Panc1 (cell line): ENCODE measurements at regions not wholly inside any gene's neighbourhood (a gene's known extent, or its start where the extent isn't known, plus 50 kb on each side); places are given as distances from the start of the nearest gene placed in this dataset.
"Not testable (repeated sequence)": the region's sequence is repeated elsewhere in the genome, so short reads cannot be mapped to it uniquely, and the experiment has no call there.

ENCODE experiments used
- ATAC-seq: fragments of 200-7000 bp; cut with Tn5 transposase; 2 replicates; pipeline ENCODE4 v1.9.1; 2020; ENCODE audit warnings: mild to moderate bottlenecking, moderate library complexity
- BruUV-seq: library from RNA; stranded (reverse); fragments of 400-500 nt; replicated peaks from 2 replicates; lab custom pipeline; 2021; lab: Mats Ljungman, UMichigan
- CTCF ChIA-PET: fragments of 300-600 bp; sonication (Branson Sonifier 250); formaldehyde crosslinking; loops from one replicate; lab custom pipeline; 2022; ENCODE audit warnings: antibody characterized with exemption; lab: Charles Lee
- POLR2A ChIA-PET: fragments of 300-600 bp; sonication (Branson Sonifier 250); formaldehyde crosslinking; loops from one replicate; lab custom pipeline; 2022; ENCODE audit warnings: antibody characterized with exemption; lab: Charles Lee
- DNase-seq: peaks from one replicate; pipeline ENCODE4 v3.0.0-alpha.2; 2010; ENCODE audit warnings: low read depth, low spot score
- H3K27ac ChIP-seq: 2 replicates; pipeline ENCODE4 v1.5.1; 2011; ENCODE audit warnings: mild to moderate bottlenecking, low read length, inconsistent platforms
- H3K27me3 ChIP-seq: fragments of 200-500 bp; sonication (Bioruptor generic); 2 replicates; pipeline ENCODE4 v1.6.0; 2014; ENCODE audit warnings: low read length, inconsistent platforms; ENCODE audit not compliant: control insufficient read depth, insufficient read depth
- H3K36me3 ChIP-seq: fragments of 200-500 bp; sonication (Bioruptor generic); 2 replicates; pipeline ENCODE4 v1.5.1; 2014; ENCODE audit warnings: inconsistent platforms, mild to moderate bottlenecking, low read length, moderate library complexity; ENCODE audit not compliant: control insufficient read depth, insufficient read depth
- H3K4me1 ChIP-seq: 2 replicates; pipeline ENCODE4 v1.5.1; 2011; ENCODE audit warnings: inconsistent platforms, mild to moderate bottlenecking, low read length, moderate library complexity; ENCODE audit not compliant: control insufficient read depth, insufficient read depth
- H3K4me3 ChIP-seq, 2 experiments: 2 replicates each; pipeline ENCODE4 v1.5.1; 2011 to 2012; ENCODE audit warnings: low read depth in 2 of 2, low read length in 2 of 2, mild to moderate bottlenecking in 2 of 2, inconsistent platforms in 1 of 2, moderate library complexity in 1 of 2
- H3K9me3 ChIP-seq: fragments of 200-500 bp; sonication (Bioruptor generic); 2 replicates; pipeline ENCODE4 v1.5.1; 2014; ENCODE audit warnings: low read depth, mild to moderate bottlenecking, inconsistent platforms, low read length, moderate library complexity; ENCODE audit not compliant: control insufficient read depth, insufficient read depth
- POLR2AphosphoS5 ChIP-seq: IDR thresholded peaks from 2 replicates; pipeline ENCODE4 v1.6.1; 2012; ENCODE audit warnings: mild to moderate bottlenecking, low read depth, low read length, moderate library complexity
- SIN3A ChIP-seq: IDR thresholded peaks from 2 replicates; pipeline ENCODE4 v1.6.1; 2012; ENCODE audit warnings: low read depth, mild to moderate bottlenecking, low read length, moderate library complexity, borderline replicate concordance; ENCODE audit not compliant: insufficient read depth
- TCF7L2 ChIP-seq: IDR thresholded peaks from 2 replicates; pipeline ENCODE4 v1.6.1; 2011; ENCODE audit warnings: mild to moderate bottlenecking, low read depth, low read length, inconsistent platforms
- in situ Hi-C: cut with HindIII; loops from 2 replicates; pipeline ENCODE4 v1.10.0; 2016; ENCODE audit warnings: low sequenced_read_pairs, low pct_unique_long_range_greater_than_20kb
- intact Hi-C: fragments of 100-400 bp; cut with micrococcal nuclease; formaldehyde crosslinking; loops from one replicate; pipeline ENCODE4 v1.10.0; 2022; ENCODE audit not compliant: unreplicated experiment
- TF ChIP-seq, protein P1 (sequence below): fragments of 450-650 bp; IDR thresholded peaks from 2 replicates; pipeline ENCODE4 v1.5.1; 2017; ENCODE audit warnings: mild to moderate bottlenecking
- TF ChIP-seq, protein P2 (sequence below), 2 experiments: IDR thresholded peaks; 2 replicates each; pipeline ENCODE4 v1.6.1; 2011 to 2012; ENCODE audit warnings: low read depth in 2 of 2, control low read depth in 1 of 2, low read length in 1 of 2, mild to moderate bottlenecking in 1 of 2, moderate library complexity in 1 of 2; ENCODE audit not compliant: insufficient read depth in 1 of 2

DNA sequence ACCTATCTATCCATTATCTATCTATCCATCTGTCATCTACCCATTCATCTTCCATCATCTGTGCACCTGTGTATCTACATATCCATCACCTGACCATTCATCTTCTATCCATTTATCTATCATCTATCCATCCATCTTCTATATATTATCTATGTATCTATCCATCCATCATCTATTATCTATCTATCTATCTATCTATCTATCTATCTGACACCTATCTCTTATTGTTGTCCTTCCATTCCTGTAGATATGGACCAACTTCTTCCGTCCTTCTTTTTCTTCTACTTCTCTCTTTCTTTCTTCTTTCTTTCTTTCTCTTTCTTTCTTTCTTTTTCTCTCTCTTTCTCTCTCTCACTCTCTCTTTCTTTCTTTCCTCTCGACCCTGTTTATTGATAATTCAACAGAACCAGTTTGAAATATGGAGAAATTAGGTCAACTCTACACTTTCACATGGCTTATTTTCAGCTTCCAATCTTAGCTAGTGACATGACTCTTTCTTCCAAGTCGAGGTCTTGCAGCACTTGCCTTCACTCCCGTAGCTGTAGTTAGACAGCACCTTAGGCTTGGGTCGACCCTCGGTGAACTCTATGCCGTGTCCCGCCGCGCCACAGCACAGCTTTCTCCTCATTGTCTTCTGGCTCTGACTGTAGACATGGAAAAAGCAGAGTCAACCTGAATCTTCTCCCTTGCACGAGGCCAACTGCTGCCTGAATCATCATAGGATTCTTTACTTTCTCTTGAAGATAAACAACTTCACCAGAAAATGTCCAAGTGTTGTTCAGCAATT is 110.4 kb upstream of the EXOC2 start:
- BruUV-seq, result no TSS peak
- CTCF ChIA-PET, result no interaction called here
- POLR2A ChIA-PET, result no interaction called here
- H3K27me3 ChIP-seq, result no peaks in the 10 kb centered on the region
- no peaks in the 10 kb centered on the region for H3K4me1 ChIP-seq
- no peaks in the 10 kb centered on the region for H3K36me3 ChIP-seq
- H3K4me3 ChIP-seq, result no peak overlapping the region
- ATAC-seq (no peak), DNase-seq (no peak)
- H3K9me3 ChIP-seq, result no peaks in the 10 kb centered on the region
- TF ChIP-seq, protein P1, sequence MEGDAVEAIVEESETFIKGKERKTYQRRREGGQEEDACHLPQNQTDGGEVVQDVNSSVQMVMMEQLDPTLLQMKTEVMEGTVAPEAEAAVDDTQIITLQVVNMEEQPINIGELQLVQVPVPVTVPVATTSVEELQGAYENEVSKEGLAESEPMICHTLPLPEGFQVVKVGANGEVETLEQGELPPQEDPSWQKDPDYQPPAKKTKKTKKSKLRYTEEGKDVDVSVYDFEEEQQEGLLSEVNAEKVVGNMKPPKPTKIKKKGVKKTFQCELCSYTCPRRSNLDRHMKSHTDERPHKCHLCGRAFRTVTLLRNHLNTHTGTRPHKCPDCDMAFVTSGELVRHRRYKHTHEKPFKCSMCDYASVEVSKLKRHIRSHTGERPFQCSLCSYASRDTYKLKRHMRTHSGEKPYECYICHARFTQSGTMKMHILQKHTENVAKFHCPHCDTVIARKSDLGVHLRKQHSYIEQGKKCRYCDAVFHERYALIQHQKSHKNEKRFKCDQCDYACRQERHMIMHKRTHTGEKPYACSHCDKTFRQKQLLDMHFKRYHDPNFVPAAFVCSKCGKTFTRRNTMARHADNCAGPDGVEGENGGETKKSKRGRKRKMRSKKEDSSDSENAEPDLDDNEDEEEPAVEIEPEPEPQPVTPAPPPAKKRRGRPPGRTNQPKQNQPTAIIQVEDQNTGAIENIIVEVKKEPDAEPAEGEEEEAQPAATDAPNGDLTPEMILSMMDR, result no peak
- TF ChIP-seq SIN3A (no peak), TCF7L2 (no peak)
- TF ChIP-seq, protein P2, sequence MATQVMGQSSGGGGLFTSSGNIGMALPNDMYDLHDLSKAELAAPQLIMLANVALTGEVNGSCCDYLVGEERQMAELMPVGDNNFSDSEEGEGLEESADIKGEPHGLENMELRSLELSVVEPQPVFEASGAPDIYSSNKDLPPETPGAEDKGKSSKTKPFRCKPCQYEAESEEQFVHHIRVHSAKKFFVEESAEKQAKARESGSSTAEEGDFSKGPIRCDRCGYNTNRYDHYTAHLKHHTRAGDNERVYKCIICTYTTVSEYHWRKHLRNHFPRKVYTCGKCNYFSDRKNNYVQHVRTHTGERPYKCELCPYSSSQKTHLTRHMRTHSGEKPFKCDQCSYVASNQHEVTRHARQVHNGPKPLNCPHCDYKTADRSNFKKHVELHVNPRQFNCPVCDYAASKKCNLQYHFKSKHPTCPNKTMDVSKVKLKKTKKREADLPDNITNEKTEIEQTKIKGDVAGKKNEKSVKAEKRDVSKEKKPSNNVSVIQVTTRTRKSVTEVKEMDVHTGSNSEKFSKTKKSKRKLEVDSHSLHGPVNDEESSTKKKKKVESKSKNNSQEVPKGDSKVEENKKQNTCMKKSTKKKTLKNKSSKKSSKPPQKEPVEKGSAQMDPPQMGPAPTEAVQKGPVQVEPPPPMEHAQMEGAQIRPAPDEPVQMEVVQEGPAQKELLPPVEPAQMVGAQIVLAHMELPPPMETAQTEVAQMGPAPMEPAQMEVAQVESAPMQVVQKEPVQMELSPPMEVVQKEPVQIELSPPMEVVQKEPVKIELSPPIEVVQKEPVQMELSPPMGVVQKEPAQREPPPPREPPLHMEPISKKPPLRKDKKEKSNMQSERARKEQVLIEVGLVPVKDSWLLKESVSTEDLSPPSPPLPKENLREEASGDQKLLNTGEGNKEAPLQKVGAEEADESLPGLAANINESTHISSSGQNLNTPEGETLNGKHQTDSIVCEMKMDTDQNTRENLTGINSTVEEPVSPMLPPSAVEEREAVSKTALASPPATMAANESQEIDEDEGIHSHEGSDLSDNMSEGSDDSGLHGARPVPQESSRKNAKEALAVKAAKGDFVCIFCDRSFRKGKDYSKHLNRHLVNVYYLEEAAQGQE (IDR thresholded peaks at IDR 0.05; ENCODE audit: insufficient read depth in 1 of 2, low read depth in 2 of 2, low read length in 1 of 2), result no peak
- no peak overlapping the region for H3K27ac ChIP-seq
- intact Hi-C loops, result no loop called here
- in situ Hi-C loops, result no loop called here

DNA sequence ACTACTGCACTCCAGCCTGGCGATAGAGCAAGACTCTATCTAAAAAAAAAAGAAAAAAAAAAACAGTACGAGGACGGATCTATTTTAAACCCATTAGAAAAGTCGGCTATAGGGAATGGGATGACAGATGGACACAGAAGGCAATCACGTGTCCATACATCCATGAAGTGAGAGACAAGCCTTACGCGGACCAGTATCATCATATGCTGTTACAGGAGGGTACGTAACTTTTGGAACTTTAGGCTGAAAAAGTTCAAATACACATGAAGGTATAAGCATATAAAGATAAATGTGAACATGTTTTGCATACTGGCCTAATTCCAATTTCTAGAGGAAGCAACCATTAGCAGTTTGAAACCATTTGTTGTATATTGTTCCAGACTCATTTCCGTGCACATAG is 109.8 kb upstream of the EXOC2 start:
- BruUV-seq, result no TSS peak
- H3K9me3 ChIP-seq, result no peaks in the 10 kb centered on the region
- no peaks in the 10 kb centered on the region for H3K4me1 ChIP-seq
- no peak for TF ChIP-seq POLR2AphosphoS5
- TF ChIP-seq SIN3A, result no peak
- no peak for TF ChIP-seq TCF7L2
- TF ChIP-seq, protein P2 (IDR thresholded peaks at IDR 0.05; ENCODE audit: insufficient read depth in 1 of 2, low read depth in 2 of 2, low read length in 1 of 2), result no peak
- TF ChIP-seq, protein P1, result no peak
- intact Hi-C loops (no loop called here), in situ Hi-C loops (no loop called here)
- DNase-seq (no peak), ATAC-seq (no peak)
- H3K4me3 ChIP-seq, result no peak overlapping the region
- no peaks in the 10 kb centered on the region for H3K36me3 ChIP-seq
- POLR2A ChIA-PET, result no interaction called here
- no peaks in the 10 kb centered on the region for H3K27me3 ChIP-seq
- CTCF ChIA-PET, result no interaction called here
- no peak overlapping the region for H3K27ac ChIP-seq

DNA sequence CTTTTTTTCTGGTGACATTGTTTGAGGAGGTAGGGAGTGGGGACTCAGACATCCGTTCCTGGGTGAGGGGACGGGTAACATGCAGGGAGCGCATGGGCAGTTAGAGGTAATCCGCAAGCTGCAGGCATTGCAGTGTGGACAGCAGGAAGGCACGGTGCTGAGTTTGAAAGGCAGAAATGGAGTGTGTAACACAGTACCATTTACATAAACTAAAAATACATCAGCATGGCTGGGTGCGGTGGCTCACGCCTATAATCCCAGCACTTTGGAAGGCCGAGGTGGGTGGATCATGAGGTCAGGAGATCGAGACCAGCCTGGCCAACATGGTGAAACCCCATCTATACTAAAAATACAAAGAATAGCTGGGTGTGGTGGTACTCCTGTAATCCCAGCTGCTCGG is 109.3 kb upstream of the EXOC2 start:
- H3K4me3 ChIP-seq, H3K27ac ChIP-seq, intact Hi-C loops, H3K4me1 ChIP-seq, H3K27me3 ChIP-seq, ATAC-seq, in situ Hi-C loops, DNase-seq, BruUV-seq, H3K9me3 ChIP-seq, H3K36me3 ChIP-seq, CTCF ChIA-PET: not testable (repeated sequence)
- POLR2A ChIA-PET, result interaction anchor here (0.6 kb wide), 1 partner anchor 41 kb away, joined by 3 read pairs; no protein-coding TSS in a partner anchor
